NCI-H460 (cell line): ENCODE measurements at regions not wholly inside any gene's neighbourhood (a gene's known extent, or its start where the extent isn't known, plus 50 kb on each side); places are given as distances from the start of the nearest gene placed in this dataset.

Experiments
- DNase-seq: peaks from one replicate; pipeline ENCODE4 v3.0.0-alpha.2; 2016; ENCODE audit warnings: low read depth; ENCODE audit errors: extremely low read depth

GRCh38 chr1:88088481-88088880, 595.6 kb upstream of the PKN2 start:
- no peak for DNase-seq

DNA sequence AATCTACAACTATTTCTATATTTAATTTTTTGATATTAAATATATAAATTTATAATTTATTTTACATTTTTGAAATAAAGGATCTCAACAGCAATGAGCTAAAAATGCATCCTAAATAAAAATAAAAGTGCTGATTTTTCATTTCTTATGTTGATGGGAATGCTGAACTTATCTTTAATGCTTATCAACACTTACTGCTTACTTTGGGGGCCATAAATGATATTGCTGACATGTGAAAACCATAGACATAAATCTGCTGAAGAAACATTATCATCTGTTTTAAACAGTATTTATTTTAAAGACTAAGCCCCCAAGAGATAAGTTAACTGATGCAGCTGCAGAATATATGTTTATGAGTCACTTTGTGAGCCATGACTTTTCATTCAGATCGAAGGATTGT, 594.1 kb upstream of the PKN2 start:
- no peak for DNase-seq

GRCh38 chr1:88098881-88099280, 585.2 kb upstream of the PKN2 start:
- no peak for DNase-seq

DNA sequence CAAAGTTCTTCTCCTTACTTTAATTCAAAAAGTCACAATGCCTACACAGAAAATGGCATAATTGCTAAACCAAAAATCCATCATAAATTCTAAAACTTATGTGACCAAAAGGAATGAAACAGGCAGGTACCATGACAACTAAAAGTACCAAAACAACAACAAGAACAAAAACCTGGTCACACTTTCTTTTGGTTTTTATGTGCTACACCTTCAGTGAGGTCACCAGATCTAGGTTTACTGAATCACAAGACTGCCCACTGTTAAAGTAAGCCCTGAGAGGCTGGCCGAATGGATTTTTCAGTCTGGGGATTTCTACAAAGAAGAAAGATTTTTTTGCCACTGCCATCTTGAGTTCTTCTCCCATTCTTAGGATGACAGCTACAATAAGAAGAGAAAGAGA, 583.0 kb upstream of the PKN2 start:
- DNase-seq = no peak

- no peak for DNase-seq
Measured at GRCh38 chr1:88104236-88104635, 579.8 kb upstream of the PKN2 start.

DNA sequence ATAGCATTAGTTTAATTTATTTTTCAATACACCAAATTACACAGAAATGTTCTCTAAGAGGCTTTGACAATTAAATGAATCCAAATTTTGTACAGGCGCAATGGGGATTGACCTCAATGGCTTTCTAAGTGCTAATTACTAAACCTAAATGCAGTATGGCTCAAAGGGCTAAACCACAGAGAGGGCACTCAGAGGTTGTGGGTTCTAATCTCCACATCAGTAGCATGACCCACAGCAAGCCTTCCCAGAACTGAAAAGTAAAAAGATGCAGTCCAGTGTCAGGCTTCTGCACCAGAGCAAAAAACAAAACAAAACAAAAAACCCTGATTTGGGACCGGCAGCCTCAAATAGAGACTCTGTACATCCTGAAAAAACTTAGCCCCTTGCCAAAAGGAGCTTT, 579.2 kb upstream of the PKN2 start:
- no peak for DNase-seq

DNA sequence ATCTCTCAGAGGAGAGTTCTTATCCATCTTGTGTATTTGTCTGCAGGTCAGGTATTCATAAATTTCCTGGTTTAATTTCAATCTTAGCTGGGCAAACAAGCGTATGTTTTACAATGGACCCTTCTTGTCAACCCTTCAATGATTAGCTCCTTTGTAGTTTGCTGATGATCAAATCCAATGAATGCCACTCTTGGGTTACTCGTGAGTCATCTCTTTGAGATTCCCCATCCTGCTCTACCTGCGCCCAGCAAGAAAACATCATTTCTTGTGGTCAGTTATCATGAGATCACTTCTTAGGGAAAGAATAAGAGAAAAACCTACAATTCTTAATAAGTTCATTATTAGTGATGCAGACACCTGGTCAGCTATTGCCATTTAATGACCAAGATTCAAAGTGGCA, 572.3 kb upstream of the PKN2 start:
- DNase-seq = no peak

GRCh38 chr1:88117597-88117996, 566.5 kb upstream of the PKN2 start:
- no peak for DNase-seq

DNA sequence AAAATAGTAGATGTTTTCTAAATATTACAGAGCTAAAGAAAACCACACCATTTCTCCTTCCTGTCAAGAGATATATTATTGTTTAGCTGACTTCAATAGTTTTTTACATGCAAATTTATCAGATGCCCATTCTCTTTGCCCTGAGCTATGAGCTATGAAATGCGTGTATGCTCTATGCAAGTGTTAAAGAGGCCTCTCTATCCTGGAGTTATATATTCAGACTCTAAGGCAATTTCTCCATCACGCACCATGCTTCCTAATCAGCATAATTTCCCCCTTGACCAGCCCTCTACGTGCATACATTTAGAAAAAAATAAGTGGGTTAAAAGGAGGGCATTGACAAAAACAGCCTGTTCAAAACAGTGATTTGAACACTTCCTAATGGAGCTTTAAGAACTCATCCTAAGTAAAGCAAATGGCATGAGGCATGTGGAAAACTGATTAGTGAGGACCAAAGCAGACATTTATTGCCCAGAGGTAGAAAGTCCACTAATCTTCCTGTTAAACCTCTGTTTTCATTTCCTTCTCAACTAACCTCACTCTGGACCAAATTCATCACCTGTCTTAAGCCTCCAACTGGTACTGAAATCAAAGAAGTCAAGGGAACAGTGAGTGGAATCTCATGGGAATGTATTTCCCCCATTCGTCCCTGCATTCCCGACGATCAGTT, 565.8 kb upstream of the PKN2 start:
- DNase-seq = no peak

GRCh38 chr1:88124614-88125013, 559.5 kb upstream of the PKN2 start:
- no peak for DNase-seq

GRCh38 chr1:88126467-88126866, 557.6 kb upstream of the PKN2 start:
- no peak for DNase-seq

GRCh38 chr1:88133991-88134390, 550.1 kb upstream of the PKN2 start:
- DNase-seq = no peak

DNA sequence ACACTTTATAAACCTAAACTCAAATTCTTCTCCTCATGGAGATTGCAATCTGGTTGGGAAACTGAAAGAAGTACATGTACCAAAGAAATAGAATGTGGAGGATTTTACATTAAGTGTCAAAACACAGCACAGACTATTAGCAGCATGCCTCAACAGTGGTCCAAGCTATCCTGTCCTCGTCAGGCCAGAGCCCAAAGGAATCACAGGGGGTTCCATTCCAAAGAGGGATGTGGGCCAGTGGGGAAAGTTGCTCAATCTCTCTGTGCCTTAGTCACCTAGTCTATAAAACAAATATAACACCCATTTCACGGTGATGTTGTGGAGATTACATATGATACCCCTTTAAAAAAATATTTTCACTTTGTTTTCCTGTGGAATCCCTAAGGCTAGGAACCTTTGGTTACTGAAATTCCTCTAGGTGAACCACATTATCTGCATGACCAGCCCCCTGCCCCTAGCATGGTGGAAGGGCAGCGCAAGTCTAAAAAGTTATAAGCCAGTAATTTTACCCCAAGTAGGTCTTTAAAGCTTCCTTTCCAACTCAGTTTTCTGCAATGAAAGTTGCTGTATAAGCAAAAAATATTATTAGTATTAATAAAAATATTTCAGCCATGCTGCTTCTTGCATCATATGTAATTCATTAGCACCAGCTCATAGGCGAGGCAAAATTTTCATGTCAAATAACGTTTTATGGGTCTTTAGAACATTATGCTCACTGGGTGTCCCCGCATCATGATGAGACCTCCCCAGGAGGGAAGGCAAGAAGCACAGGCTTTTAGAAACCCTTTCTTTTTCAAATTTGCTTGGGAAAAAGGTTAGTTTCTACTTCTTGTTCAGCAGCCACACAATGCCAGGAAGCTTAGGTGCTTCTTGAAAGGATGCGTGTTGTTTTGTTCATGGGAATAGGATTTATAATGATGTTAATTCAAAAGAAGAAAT, 548.8 kb upstream of the PKN2 start:
- DNase-seq = no peak

GRCh38 chr1:88139633-88140032, 544.4 kb upstream of the PKN2 start:
- no peak for DNase-seq

DNA sequence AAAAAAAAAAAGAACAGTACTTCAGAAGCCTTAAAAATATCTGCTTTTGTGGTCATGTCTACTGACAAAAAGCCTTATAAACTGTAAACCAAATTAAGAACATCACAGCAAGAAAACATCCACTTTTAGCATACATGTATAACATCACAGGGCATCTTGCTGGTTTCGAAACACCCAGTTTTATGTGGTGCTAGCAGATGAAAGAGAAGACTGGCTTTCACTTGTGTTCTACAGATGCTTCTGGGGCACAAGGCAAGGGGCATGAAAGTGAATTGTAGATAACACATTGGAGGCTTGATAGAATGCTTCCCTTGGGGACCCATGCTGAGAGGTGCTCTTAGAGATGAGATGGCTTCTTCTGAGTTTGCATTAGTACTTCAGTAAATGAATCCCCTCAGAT, 543.7 kb upstream of the PKN2 start:
- DNase-seq = no peak

GRCh38 chr1:88141499-88142074, 542.5 kb upstream of the PKN2 start:
- DNase-seq = no peak

DNA sequence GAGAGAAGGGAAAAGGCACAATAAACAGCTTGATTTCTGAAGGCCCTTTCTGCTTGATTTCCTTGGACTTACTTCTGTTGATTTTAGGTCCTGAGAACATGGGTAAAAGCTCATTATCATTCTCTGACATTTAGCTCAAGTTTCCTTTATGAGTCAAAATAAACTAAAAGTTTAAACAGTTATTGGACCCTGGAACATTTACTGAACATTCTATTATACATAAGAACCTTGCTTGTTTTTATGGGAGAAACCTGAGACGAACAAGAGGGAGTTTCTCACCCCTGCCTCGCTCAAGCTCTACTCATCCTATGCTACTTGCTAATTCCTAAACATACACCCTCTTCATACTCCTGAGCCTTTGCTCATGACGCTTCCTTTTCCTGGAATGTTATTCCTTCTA, 538.3 kb upstream of the PKN2 start:
- DNase-seq = no peak

GRCh38 chr1:88149686-88150085, 534.4 kb upstream of the PKN2 start:
- no peak for DNase-seq

DNA sequence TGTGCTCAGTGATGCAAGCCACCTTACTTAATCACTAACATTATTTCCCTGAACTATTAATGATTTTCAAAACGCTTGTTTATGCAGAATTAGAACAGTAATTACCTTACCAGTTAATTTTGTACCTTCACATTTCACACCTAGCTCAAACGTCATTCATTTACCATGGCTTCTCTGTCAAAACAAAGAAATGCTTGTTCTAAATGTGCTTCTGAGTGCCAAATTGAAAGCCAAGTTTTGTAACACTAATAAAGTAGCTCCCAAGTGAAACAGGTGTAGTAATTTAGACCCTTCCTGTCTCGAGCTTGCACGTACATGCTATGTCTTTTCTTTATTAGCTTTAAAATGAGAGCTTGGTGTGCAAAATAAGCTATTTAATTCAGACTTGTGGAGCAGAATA, 533.7 kb upstream of the PKN2 start:
- no peak for DNase-seq

DNA sequence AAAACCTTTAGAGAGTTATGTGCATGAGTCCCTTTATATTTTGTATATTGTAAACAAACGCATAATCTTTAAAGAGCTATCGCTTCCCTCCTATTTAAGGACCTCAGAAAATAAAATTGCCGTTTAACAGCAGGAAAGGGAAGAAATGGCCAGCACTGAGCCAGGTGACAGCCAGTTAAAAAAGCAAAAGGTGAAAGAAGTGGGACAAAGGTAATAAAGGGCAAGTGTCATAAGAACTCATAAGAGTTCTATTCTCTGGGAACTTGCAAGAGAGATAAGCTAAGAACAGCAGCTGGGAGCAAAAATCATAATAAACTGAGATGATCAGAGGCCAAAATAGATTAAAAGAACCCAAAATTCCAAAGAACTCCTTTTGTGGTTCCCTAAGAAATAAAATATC, 520.9 kb upstream of the PKN2 start:
- DNase-seq = no peak

- DNase-seq = no peak
Measured at GRCh38 chr1:88168126-88168525, 515.9 kb upstream of the PKN2 start.

- DNase-seq = no peak
Measured at GRCh38 chr1:88169139-88169538, 514.9 kb upstream of the PKN2 start.
